K562 (cell line): ENCODE measurements at regions not wholly inside any gene's neighbourhood (a gene's known extent, or its start where the extent isn't known, plus 50 kb on each side); places are given as distances from the start of the nearest gene placed in this dataset.

ENCODE experiments used
- ATAC-seq: fragments of 200-7000 bp; cut with Tn5 transposase; 3 replicates; pipeline ENCODE4 v1.9.1; 2020; ENCODE audit warnings: moderate library complexity
- BruUV-seq: library from RNA; stranded (reverse); fragments of 400-500 nt; replicated peaks from 2 replicates; lab custom pipeline; 2021; lab: Mats Ljungman, UMichigan
- CTCF ChIA-PET: fragments of 300-600 bp; formaldehyde crosslinking; extraction: SDS; loops from one replicate; lab custom pipeline; 2021; ENCODE audit warnings: low intra/inter-chr PET ratio; lab: Yijun Ruan, JAX
- POLR2A ChIA-PET: fragments of 300-600, 350-650 bp; sonication (Branson Sonifier 250); formaldehyde crosslinking; extraction: SDS; loops from one replicate; lab custom pipeline; 2021; ENCODE audit warnings: antibody characterized with exemption, inconsistent platforms; lab: Yijun Ruan, JAX
- DNase-seq, 4 experiments: peaks; one replicate each; pipeline versions ENCODE4 v3.0.0 to v3.0.0-alpha.2; 2011 to 2018; ENCODE audit warnings: low spot score in 3 of 4, mixed read lengths in 3 of 4; ENCODE audit errors: extremely low read depth in 1 of 4
- FAIRE-seq: peaks from 2 replicates; lab custom pipeline; 2011; peaks lifted over from hg19 to GRCh38; lab: Jason Lieb, UNC
- H2AFZ ChIP-seq: 2 replicates; pipeline ENCODE4 v1.6.0; 2011; ENCODE audit warnings: low read depth, low read length, control low read depth, inconsistent platforms
- H3K27ac ChIP-seq: fragments of 200-600 bp; 3 replicates; pipeline ENCODE4 v1.8.0; 2011; ENCODE audit warnings: low read depth, mild to moderate bottlenecking, control low read depth, inconsistent platforms, low read length, moderate library complexity, mixed read lengths; ENCODE audit errors: extremely low read depth
- H3K27me3 ChIP-seq, 2 experiments: fragments of 300-600 bp in 1 of 2; 2 replicates in 1 of 2; 3 replicates in 1 of 2; pipeline versions ENCODE4 v1.6.0 to v1.8.0; 2011; ENCODE audit warnings: inconsistent platforms in 2 of 2, low read length in 2 of 2, mild to moderate bottlenecking in 1 of 2, mixed read lengths in 1 of 2, moderate library complexity in 1 of 2; ENCODE audit not compliant: control insufficient read depth in 2 of 2, insufficient read depth in 2 of 2
- H3K36me3 ChIP-seq: fragments of 300-600 bp; 3 replicates; pipeline ENCODE4 v1.8.0; 2011; ENCODE audit warnings: mild to moderate bottlenecking, low read length, inconsistent platforms; ENCODE audit not compliant: control insufficient read depth, insufficient read depth
- H3K4me1 ChIP-seq, 2 experiments: fragments of 200-600 bp in 1 of 2; replicated peaks in 1 of 2; 2 replicates in 1 of 2; 3 replicates in 1 of 2; pipeline versions ENCODE4 v1.5.1 to v1.8.0; 2011; ENCODE audit warnings: inconsistent platforms in 2 of 2, low read length in 2 of 2, mild to moderate bottlenecking in 1 of 2, mixed read lengths in 1 of 2, moderate library complexity in 1 of 2; ENCODE audit not compliant: control insufficient read depth in 2 of 2, insufficient read depth in 2 of 2
- H3K4me2 ChIP-seq: 2 replicates; pipeline ENCODE4 v1.6.1; 2011; ENCODE audit warnings: low read length, control low read depth, inconsistent platforms, mixed read lengths; ENCODE audit not compliant: insufficient read depth
- H3K4me3 ChIP-seq: fragments of 200-600 bp; sonication (generic), shearing (Covaris generic); 2 replicates; pipeline ENCODE4 v1.5.1; 2016; ENCODE audit warnings: control low read depth, inconsistent platforms
- H3K79me2 ChIP-seq: fragments of 200-600 bp; 3 replicates; pipeline ENCODE4 v1.8.0; 2011; ENCODE audit warnings: low read length, inconsistent platforms; ENCODE audit not compliant: control insufficient read depth, insufficient read depth
- H3K9ac ChIP-seq, 2 experiments: 2 replicates each; pipeline versions ENCODE4 v1.6.0 to v1.6.1; 2011; ENCODE audit warnings: low read depth in 2 of 2, low read length in 2 of 2, control low read depth in 1 of 2, inconsistent platforms in 1 of 2, mild to moderate bottlenecking in 1 of 2, mixed read lengths in 1 of 2; ENCODE audit not compliant: insufficient read depth in 1 of 2
- H3K9me1 ChIP-seq: one replicate; pipeline ENCODE4 v1.6.0; 2011; ENCODE audit warnings: inconsistent platforms, mild to moderate bottlenecking, low read length, moderate library complexity; ENCODE audit not compliant: control insufficient read depth, insufficient read depth
- H3K9me3 ChIP-seq: replicated peaks from 2 replicates; pipeline ENCODE4 v1.5.1; 2011; ENCODE audit warnings: low read depth, low read length, inconsistent platforms; ENCODE audit not compliant: control insufficient read depth, insufficient read depth
- H4K20me1 ChIP-seq: replicated peaks from 2 replicates; pipeline ENCODE4 v1.6.1; 2011; ENCODE audit warnings: low read length, inconsistent platforms, mixed read lengths; ENCODE audit not compliant: control insufficient read depth, insufficient read depth
- DMBX1 ChIP-seq: fragments of 250-450 bp; sonication (Bioruptor Pico); IDR thresholded peaks from 2 replicates; pipeline ENCODE4 v1.8.0; 2022; ENCODE audit warnings: inconsistent platforms, mild to moderate bottlenecking, moderate library complexity, borderline replicate concordance
- GATAD2A ChIP-seq: fragments of 450-650 bp; IDR thresholded peaks from 2 replicates; pipeline ENCODE4 v1.6.1; 2017
- JUNB ChIP-seq: fragments of 450-650 bp; formaldehyde crosslinking; conservative IDR thresholded peaks from 2 replicates; pipeline ENCODE4 v1.4.0; 2020; ENCODE audit warnings: mild to moderate bottlenecking
- NR2C1 ChIP-seq, 2 experiments: fragments of 450-650 bp; IDR thresholded peaks; 2 replicates each; pipeline ENCODE4 v1.6.1; 2017; ENCODE audit warnings: mild to moderate bottlenecking in 2 of 2, antibody characterized with exemption in 1 of 2, inconsistent platforms in 1 of 2, missing compliant biosample characterization in 1 of 2, missing genetic modification characterization in 1 of 2
- SMAD4 ChIP-seq: fragments of 250-450 bp; sonication (Bioruptor Pico); conservative IDR thresholded peaks from 2 replicates; pipeline ENCODE4 v1.8.0; 2021; ENCODE audit warnings: inconsistent platforms, mild to moderate bottlenecking, moderate library complexity
- TAF7 ChIP-seq: fragments of 450-650 bp; IDR thresholded peaks from 2 replicates; pipeline ENCODE4 v1.6.1; 2016; ENCODE audit warnings: missing genetic modification characterization, missing compliant biosample characterization
- TOE1 ChIP-seq, 2 experiments: fragments of 450-650 bp in 1 of 2; sonication (generic) in 1 of 2; formaldehyde crosslinking in 1 of 2; IDR thresholded peaks; 2 replicates each; pipeline versions ENCODE4 v1.7.1 to v1.8.0; 2016 to 2022; ENCODE audit warnings: borderline replicate concordance in 2 of 2, mild to moderate bottlenecking in 2 of 2, antibody characterized with exemption in 1 of 2, inconsistent platforms in 1 of 2, low read depth in 1 of 2, missing genetic modification reagents in 1 of 2, moderate library complexity in 1 of 2
- ZBTB17 ChIP-seq: fragments of 450-650 bp; formaldehyde crosslinking; IDR thresholded peaks from 2 replicates; pipeline ENCODE4 v1.4.0; 2020; ENCODE audit warnings: mild to moderate bottlenecking
- ZNF23 ChIP-seq: fragments of 250-450 bp; sonication (Bioruptor Pico); IDR thresholded peaks from 2 replicates; pipeline ENCODE4 v1.4.0; 2020; ENCODE audit warnings: mild to moderate bottlenecking
- ZNF766 ChIP-seq: fragments of 200-800 bp; sonication (Bioruptor generic); conservative IDR thresholded peaks from 2 replicates; pipeline ENCODE4 v1.6.1; 2016; ENCODE audit warnings: missing genetic modification characterization, missing compliant biosample characterization
- WGBS: fragments of 100-300 bp; shearing (Covaris generic); methylation state at CpG from one replicate; pipeline ENCODE4 v1.1.6; 2016; ENCODE audit warnings: low coverage, mixed read lengths; ENCODE audit not compliant: insufficient coverage; ENCODE audit errors: missing lambda C conversion rate; 5-methylcytosine and 5-hydroxymethylcytosine counted together
- in situ Hi-C: fragments of 300-500 bp; cut with MboI; formaldehyde crosslinking; loops from 4 replicates; pipeline ENCODE4 v1.15.0; 2018; ENCODE audit warnings: inconsistent platforms, mixed read lengths
- intact Hi-C: fragments of 100-400 bp; cut with micrococcal nuclease; formaldehyde crosslinking; loops from 2 replicates; pipeline ENCODE4 v1.14.2; 2022
- TF ChIP-seq, protein P1 (sequence below): fragments of 450-650 bp; IDR thresholded peaks from 2 replicates; pipeline ENCODE4 v1.6.1; 2016; ENCODE audit warnings: missing biosample characterization, missing genetic modification characterization
- TF ChIP-seq, protein P2 (sequence below), 2 experiments: fragments of 150-350 bp in 1 of 2; IDR thresholded peaks; 2 replicates each; pipeline ENCODE4 v1.6.1; 2012 to 2016; ENCODE audit warnings: low read depth in 2 of 2, low read length in 2 of 2, mild to moderate bottlenecking in 1 of 2, moderate library complexity in 1 of 2
- TF ChIP-seq, protein P3 (sequence below), 3 experiments: fragments of 200-800 bp in 1 of 3; fragments of 250-450 bp in 1 of 3; fragments of 450-650 bp in 1 of 3; sonication (Bioruptor Pico) in 1 of 3; sonication (Bioruptor generic) in 1 of 3; formaldehyde crosslinking in 1 of 3; IDR thresholded peaks; 2 replicates each; pipeline versions ENCODE4 v1.6.1 to v1.8.0; 2016 to 2022; ENCODE audit warnings: mild to moderate bottlenecking in 2 of 3, missing genetic modification characterization in 2 of 3, missing compliant biosample characterization in 1 of 3, moderate library complexity in 1 of 3

DNA sequence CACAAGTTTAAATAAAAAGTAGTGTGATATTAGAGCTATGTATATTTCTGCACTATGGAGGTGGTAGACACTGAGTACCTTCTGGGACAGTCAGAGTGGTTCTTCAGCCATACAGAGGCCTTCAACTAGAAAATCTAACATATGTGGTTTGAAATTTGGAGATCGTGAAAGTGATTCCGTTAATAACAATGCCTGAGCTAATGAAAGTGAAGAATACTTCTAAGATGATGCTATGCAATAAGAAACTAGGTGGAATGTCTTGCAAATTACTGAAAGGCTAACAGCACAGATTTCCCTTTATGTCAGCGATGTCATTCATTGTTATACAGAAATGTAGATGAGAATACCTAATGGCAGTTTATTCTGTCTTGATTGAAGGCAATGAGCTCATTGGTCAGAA, 1984.7 kb upstream of the RAG2 start:
- Histone ChIP-seq H3K4me3 (no peak overlapping the region), H3K79me2 (no peaks in the 10 kb centered on the region), H3K9me3 (peaks cover 4% of the 10 kb centered on the region), H3K27me3 (no peaks in the 10 kb centered on the region), H3K4me2 (no peak overlapping the region), H4K20me1 (no peaks in the 10 kb centered on the region), H3K9ac (no peak overlapping the region), H2AFZ (0 out of 2 replicates have a peak overlapping the region, but pooled peaks have one; percentile 13), H3K9me1 (no peaks in the 10 kb centered on the region), H3K27ac (no peak overlapping the region), H3K4me1 (peaks cover 0 to 5% of the 10 kb centered on the region in 2 experiments; a peak in 2 of 5 replicates), H3K36me3 (no peaks in the 10 kb centered on the region)
- in situ Hi-C loops = no loop called here
- ChIA-PET CTCF (no interaction called here), POLR2A (interaction anchor here (0.7 kb wide), 1 partner anchor 24 kb away, joined by 3 read pairs; no protein-coding TSS in a partner anchor)
- BruUV-seq = no TSS peak
- no peak for DNase-seq
- ATAC-seq = no peak
- no peak for FAIRE-seq
- WGBS = 6% methylated on average over 3 of the region's 3 CpGs
- intact Hi-C loops = no loop called here
- TF ChIP-seq TAF7 (tag) (no peak), SMAD4 (CRISPR knock-in tag) (no peak), GATAD2A (no peak), NR2C1 (IDR thresholded peaks at IDR 0.05) (no peak), NR2C1 (tag; IDR thresholded peaks at IDR 0.05) (no peak), JUNB (CRISPR knock-in tag) (no peak), ZNF766 (CRISPR knock-in tag) (no peak), TOE1 (IDR thresholded peaks at IDR 0.05; ENCODE audit: borderline replicate concordance) (no peak), TOE1 (CRISPR knock-in tag; IDR thresholded peaks at IDR 0.05; ENCODE audit: borderline replicate concordance, low read depth) (no peak), ZBTB17 (CRISPR knock-in tag) (no peak), DMBX1 (CRISPR knock-in tag) (no peak), ZNF23 (no peak)
- TF ChIP-seq, protein P1, sequence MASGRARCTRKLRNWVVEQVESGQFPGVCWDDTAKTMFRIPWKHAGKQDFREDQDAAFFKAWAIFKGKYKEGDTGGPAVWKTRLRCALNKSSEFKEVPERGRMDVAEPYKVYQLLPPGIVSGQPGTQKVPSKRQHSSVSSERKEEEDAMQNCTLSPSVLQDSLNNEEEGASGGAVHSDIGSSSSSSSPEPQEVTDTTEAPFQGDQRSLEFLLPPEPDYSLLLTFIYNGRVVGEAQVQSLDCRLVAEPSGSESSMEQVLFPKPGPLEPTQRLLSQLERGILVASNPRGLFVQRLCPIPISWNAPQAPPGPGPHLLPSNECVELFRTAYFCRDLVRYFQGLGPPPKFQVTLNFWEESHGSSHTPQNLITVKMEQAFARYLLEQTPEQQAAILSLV (tag) = no peak
- TF ChIP-seq, protein P2, sequence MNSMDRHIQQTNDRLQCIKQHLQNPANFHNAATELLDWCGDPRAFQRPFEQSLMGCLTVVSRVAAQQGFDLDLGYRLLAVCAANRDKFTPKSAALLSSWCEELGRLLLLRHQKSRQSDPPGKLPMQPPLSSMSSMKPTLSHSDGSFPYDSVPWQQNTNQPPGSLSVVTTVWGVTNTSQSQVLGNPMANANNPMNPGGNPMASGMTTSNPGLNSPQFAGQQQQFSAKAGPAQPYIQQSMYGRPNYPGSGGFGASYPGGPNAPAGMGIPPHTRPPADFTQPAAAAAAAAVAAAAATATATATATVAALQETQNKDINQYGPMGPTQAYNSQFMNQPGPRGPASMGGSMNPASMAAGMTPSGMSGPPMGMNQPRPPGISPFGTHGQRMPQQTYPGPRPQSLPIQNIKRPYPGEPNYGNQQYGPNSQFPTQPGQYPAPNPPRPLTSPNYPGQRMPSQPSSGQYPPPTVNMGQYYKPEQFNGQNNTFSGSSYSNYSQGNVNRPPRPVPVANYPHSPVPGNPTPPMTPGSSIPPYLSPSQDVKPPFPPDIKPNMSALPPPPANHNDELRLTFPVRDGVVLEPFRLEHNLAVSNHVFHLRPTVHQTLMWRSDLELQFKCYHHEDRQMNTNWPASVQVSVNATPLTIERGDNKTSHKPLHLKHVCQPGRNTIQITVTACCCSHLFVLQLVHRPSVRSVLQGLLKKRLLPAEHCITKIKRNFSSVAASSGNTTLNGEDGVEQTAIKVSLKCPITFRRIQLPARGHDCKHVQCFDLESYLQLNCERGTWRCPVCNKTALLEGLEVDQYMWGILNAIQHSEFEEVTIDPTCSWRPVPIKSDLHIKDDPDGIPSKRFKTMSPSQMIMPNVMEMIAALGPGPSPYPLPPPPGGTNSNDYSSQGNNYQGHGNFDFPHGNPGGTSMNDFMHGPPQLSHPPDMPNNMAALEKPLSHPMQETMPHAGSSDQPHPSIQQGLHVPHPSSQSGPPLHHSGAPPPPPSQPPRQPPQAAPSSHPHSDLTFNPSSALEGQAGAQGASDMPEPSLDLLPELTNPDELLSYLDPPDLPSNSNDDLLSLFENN (IDR thresholded peaks at IDR 0.05; ENCODE audit: low read depth in 2 of 2, low read length in 2 of 2) = no peak
- TF ChIP-seq, protein P3, sequence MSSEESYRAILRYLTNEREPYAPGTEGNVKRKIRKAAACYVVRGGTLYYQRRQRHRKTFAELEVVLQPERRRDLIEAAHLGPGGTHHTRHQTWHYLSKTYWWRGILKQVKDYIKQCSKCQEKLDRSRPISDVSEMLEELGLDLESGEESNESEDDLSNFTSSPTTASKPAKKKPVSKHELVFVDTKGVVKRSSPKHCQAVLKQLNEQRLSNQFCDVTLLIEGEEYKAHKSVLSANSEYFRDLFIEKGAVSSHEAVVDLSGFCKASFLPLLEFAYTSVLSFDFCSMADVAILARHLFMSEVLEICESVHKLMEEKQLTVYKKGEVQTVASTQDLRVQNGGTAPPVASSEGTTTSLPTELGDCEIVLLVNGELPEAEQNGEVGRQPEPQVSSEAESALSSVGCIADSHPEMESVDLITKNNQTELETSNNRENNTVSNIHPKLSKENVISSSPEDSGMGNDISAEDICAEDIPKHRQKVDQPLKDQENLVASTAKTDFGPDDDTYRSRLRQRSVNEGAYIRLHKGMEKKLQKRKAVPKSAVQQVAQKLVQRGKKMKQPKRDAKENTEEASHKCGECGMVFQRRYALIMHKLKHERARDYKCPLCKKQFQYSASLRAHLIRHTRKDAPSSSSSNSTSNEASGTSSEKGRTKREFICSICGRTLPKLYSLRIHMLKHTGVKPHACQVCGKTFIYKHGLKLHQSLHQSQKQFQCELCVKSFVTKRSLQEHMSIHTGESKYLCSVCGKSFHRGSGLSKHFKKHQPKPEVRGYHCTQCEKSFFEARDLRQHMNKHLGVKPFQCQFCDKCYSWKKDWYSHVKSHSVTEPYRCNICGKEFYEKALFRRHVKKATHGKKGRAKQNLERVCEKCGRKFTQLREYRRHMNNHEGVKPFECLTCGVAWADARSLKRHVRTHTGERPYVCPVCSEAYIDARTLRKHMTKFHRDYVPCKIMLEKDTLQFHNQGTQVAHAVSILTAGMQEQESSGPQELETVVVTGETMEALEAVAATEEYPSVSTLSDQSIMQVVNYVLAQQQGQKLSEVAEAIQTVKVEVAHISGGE (CRISPR knock-in tag; IDR thresholded peaks at IDR 0.05) = no peak
